HG03521 (cell line): ENCODE measurements at regions not wholly inside any gene's neighbourhood (a gene's known extent, or its start where the extent isn't known, plus 50 kb on each side); places are given as distances from the start of the nearest gene placed in this dataset.

Experiments
- ATAC-seq: cut with Tn5 transposase; IDR thresholded peaks from one replicate; pipeline ENCODE4 v1.9.1; 2021; ENCODE audit warnings: mild to moderate bottlenecking, moderate library complexity; ENCODE audit not compliant: unreplicated experiment

GRCh38 chr12:92503029-92503931, 199.5 kb upstream of the PLEKHG7 start:
- ATAC-seq, result peak; percentile 46

GRCh38 chr12:92502417-92503028, 200.3 kb upstream of the PLEKHG7 start:
- ATAC-seq, result peak; percentile 53

GRCh38 chr12:92496790-92497189, 206.0 kb upstream of the PLEKHG7 start:
- ATAC-seq, result peak; percentile 43

GRCh38 chr12:92495108-92495507, 207.7 kb upstream of the PLEKHG7 start:
- ATAC-seq, result no peak

- ATAC-seq, result peak; percentile 58
Measured at GRCh38 chr12:92493816-92494215, 209.0 kb upstream of the PLEKHG7 start.

- no peak for ATAC-seq
Measured at GRCh38 chr12:92492995-92493394, 209.8 kb upstream of the PLEKHG7 start.

GRCh38 chr12:92492291-92492690, 210.5 kb upstream of the PLEKHG7 start:
- no peak for ATAC-seq

GRCh38 chr12:92489781-92490180, 213.0 kb upstream of the PLEKHG7 start:
- ATAC-seq, result no peak

- ATAC-seq, result no peak
Measured at GRCh38 chr12:92488735-92489134, 214.1 kb upstream of the PLEKHG7 start.

- ATAC-seq, result no peak
Measured at GRCh38 chr12:92487138-92487485, 215.7 kb upstream of the PLEKHG7 start.

- ATAC-seq, result no peak
Measured at GRCh38 chr12:92486443-92487137, 216.2 kb upstream of the PLEKHG7 start.

GRCh38 chr12:92485351-92486348, 217.1 kb upstream of the PLEKHG7 start:
- ATAC-seq, result no peak

- no peak for ATAC-seq
Measured at GRCh38 chr12:92482599-92482998, 220.2 kb upstream of the PLEKHG7 start.

GRCh38 chr12:92481066-92481465, 221.7 kb upstream of the PLEKHG7 start:
- no peak for ATAC-seq

- ATAC-seq, result no peak
Measured at GRCh38 chr12:92478692-92479091, 224.1 kb upstream of the PLEKHG7 start.

- no peak for ATAC-seq
Measured at GRCh38 chr12:92476844-92477243, 225.9 kb upstream of the PLEKHG7 start.

- no peak for ATAC-seq
Measured at GRCh38 chr12:92473564-92473963, 229.2 kb upstream of the PLEKHG7 start.

- ATAC-seq, result no peak
Measured at GRCh38 chr12:92472201-92472600, 230.6 kb upstream of the PLEKHG7 start.

- ATAC-seq, result peak; percentile 39
Measured at GRCh38 chr12:92471551-92471950, 231.2 kb upstream of the PLEKHG7 start.

- no peak for ATAC-seq
Measured at GRCh38 chr12:92470608-92471021, 232.2 kb upstream of the PLEKHG7 start.

GRCh38 chr12:92469837-92470236, 233.0 kb upstream of the PLEKHG7 start:
- no peak for ATAC-seq
